Mammary epithelial cell (primary cell): ENCODE measurements at regions not wholly inside any gene's neighbourhood (a gene's known extent, or its start where the extent isn't known, plus 50 kb on each side); places are given as distances from the start of the nearest gene placed in this dataset.
A peak's percentile ranks its signal among the peaks of the same experiment; 100 is the strongest.

Experiments
- CTCF ChIP-seq, 2 donors: IDR thresholded peaks in 1 of 2; conservative IDR thresholded peaks in 1 of 2; 2 replicates each; pipeline ENCODE4 v1.5.1; 2011 to 2012; ENCODE audit warnings: inconsistent platforms in 2 of 2, low read length in 2 of 2, mild to moderate bottlenecking in 2 of 2, control low read depth in 1 of 2, low read depth in 1 of 2; ENCODE audit not compliant: insufficient read depth in 1 of 2; ENCODE audit errors: extremely low read depth in 1 of 2
- EZH2 ChIP-seq: IDR thresholded peaks from 2 replicates; pipeline ENCODE4 v1.6.1; 2012; ENCODE audit warnings: low read length, inconsistent platforms, borderline replicate concordance

GRCh38 chr15:79769069-79769481 is 127.7 kb downstream of the MTHFS start:
- TF ChIP-seq CTCF (conservative IDR thresholded peaks at IDR 0.05 in 1 of 2, IDR thresholded peaks at IDR 0.05 in 1 of 2; ENCODE audit: extremely low read depth in 1 of 2, insufficient read depth in 1 of 2, low read depth in 1 of 2, low read length in 2 of 2), result peak; percentile 36 to 65
- TF ChIP-seq EZH2, result no peak
